ENCODE measurements at regions not wholly inside any gene's neighbourhood (a gene's known extent, or its start where the extent isn't known, plus 50 kb on each side); places are given as distances from the start of the nearest gene placed in this dataset.
A peak's percentile ranks its signal among the peaks of the same experiment; 100 is the strongest.
"Not testable (repeated sequence)": the region's sequence is repeated elsewhere in the genome, so short reads cannot be mapped to it uniquely, and the experiment has no call there.

- DNase-seq: no peak
Observed at GRCh38 chr4:83758285-83758684, 222.4 kb downstream of the GPAT3 start.

- no peak for DNase-seq
Observed at GRCh38 chr4:83757121-83757621, 221.3 kb downstream of the GPAT3 start.

GRCh38 chr4:83753260-83753659, 217.4 kb downstream of the GPAT3 start:
- DNase-seq: no peak

GRCh38 chr4:83751336-83751949, 215.5 kb downstream of the GPAT3 start:
- DNase-seq: no peak

- DNase-seq: peak; percentile 25
Observed at GRCh38 chr4:83748711-83749110, 212.8 kb downstream of the GPAT3 start.

- no peak for DNase-seq
Observed at GRCh38 chr4:83738895-83739294, 203.0 kb downstream of the GPAT3 start.

GRCh38 chr4:83734576-83734975, 198.7 kb downstream of the GPAT3 start:
- no peak for DNase-seq

GRCh38 chr4:83732114-83732635, 196.3 kb downstream of the GPAT3 start:
- no peak for DNase-seq

GRCh38 chr4:83731609-83732008, 195.7 kb downstream of the GPAT3 start:
- no peak for DNase-seq

GRCh38 chr4:83730958-83731357, 195.1 kb downstream of the GPAT3 start:
- DNase-seq: not testable (repeated sequence)

GRCh38 chr4:83728191-83728590, 192.3 kb downstream of the GPAT3 start:
- DNase-seq: no peak

- no peak for DNase-seq
Observed at GRCh38 chr4:83725336-83726085, 189.6 kb downstream of the GPAT3 start.

- no peak for DNase-seq
Observed at GRCh38 chr4:83724485-83725335, 188.8 kb downstream of the GPAT3 start.

GRCh38 chr4:83723609-83724008, 187.7 kb downstream of the GPAT3 start:
- no peak for DNase-seq

- DNase-seq: no peak
Observed at GRCh38 chr4:83722730-83723269, 186.9 kb downstream of the GPAT3 start.

- DNase-seq: no peak
Observed at GRCh38 chr4:83716874-83717273, 181.0 kb downstream of the GPAT3 start.

- DNase-seq: no peak
Observed at GRCh38 chr4:83712890-83713289, 177.0 kb downstream of the GPAT3 start.

- DNase-seq: no peak
Observed at GRCh38 chr4:83709627-83710026, 173.7 kb downstream of the GPAT3 start.

GRCh38 chr4:83708500-83709175, 172.7 kb downstream of the GPAT3 start:
- no peak for DNase-seq

GRCh38 chr4:83704786-83705185, 168.9 kb downstream of the GPAT3 start:
- no peak for DNase-seq

GRCh38 chr4:83703752-83704151, 167.8 kb downstream of the GPAT3 start:
- no peak for DNase-seq

GRCh38 chr4:83701041-83701440, 165.1 kb downstream of the GPAT3 start:
- DNase-seq: no peak

All from NCI-H510A treated with DMSO at 0.1 percent for 48 hours (cell line).